ENCODE measurements at regions not wholly inside any gene's neighbourhood (a gene's known extent, or its start where the extent isn't known, plus 50 kb on each side); places are given as distances from the start of the nearest gene placed in this dataset.
"Not testable (repeated sequence)": the region's sequence is repeated elsewhere in the genome, so short reads cannot be mapped to it uniquely, and the experiment has no call there.

GRCh38 chr3:101138817-101139216, 145.6 kb upstream of the ABI3BP start:
- DNase-seq (ENCODE audit: low read depth) = no peak

- DNase-seq (ENCODE audit: low read depth) = no peak
Observed at GRCh38 chr3:101134331-101134730, 141.1 kb upstream of the ABI3BP start.

GRCh38 chr3:101133652-101134051, 140.4 kb upstream of the ABI3BP start:
- DNase-seq (ENCODE audit: low read depth) = no peak

GRCh38 chr3:101133197-101133596, 140.0 kb upstream of the ABI3BP start:
- not testable (repeated sequence) for DNase-seq (ENCODE audit: low read depth)

GRCh38 chr3:101131767-101132166, 138.5 kb upstream of the ABI3BP start:
- DNase-seq (ENCODE audit: low read depth) = no peak

GRCh38 chr3:101128786-101129185, 135.6 kb upstream of the ABI3BP start:
- no peak for DNase-seq (ENCODE audit: low read depth)

GRCh38 chr3:101128001-101128400, 134.8 kb upstream of the ABI3BP start:
- no peak for DNase-seq (ENCODE audit: low read depth)

- no peak for DNase-seq (ENCODE audit: low read depth)
Observed at GRCh38 chr3:101124125-101124524, 130.9 kb upstream of the ABI3BP start.

- no peak for DNase-seq (ENCODE audit: low read depth)
Observed at GRCh38 chr3:101123081-101123480, 129.9 kb upstream of the ABI3BP start.

GRCh38 chr3:101122681-101123080, 129.5 kb upstream of the ABI3BP start:
- DNase-seq (ENCODE audit: low read depth) = no peak

GRCh38 chr3:101120039-101120438, 126.8 kb upstream of the ABI3BP start:
- no peak for DNase-seq (ENCODE audit: low read depth)

- no peak for DNase-seq (ENCODE audit: low read depth)
Observed at GRCh38 chr3:101119535-101119934, 126.3 kb upstream of the ABI3BP start.

- no peak for DNase-seq (ENCODE audit: low read depth)
Observed at GRCh38 chr3:101117980-101118379, 124.8 kb upstream of the ABI3BP start.

- DNase-seq (ENCODE audit: low read depth) = no peak
Observed at GRCh38 chr3:101117465-101117864, 124.2 kb upstream of the ABI3BP start.

GRCh38 chr3:101110295-101110694, 117.1 kb upstream of the ABI3BP start:
- not testable (repeated sequence) for DNase-seq (ENCODE audit: low read depth)

GRCh38 chr3:101104321-101104720, 111.1 kb upstream of the ABI3BP start:
- DNase-seq (ENCODE audit: low read depth) = no peak

GRCh38 chr3:101102678-101103296, 109.6 kb upstream of the ABI3BP start:
- DNase-seq (ENCODE audit: low read depth) = no peak

GRCh38 chr3:101100361-101101009, 107.3 kb upstream of the ABI3BP start:
- no peak for DNase-seq (ENCODE audit: low read depth)

GRCh38 chr3:101099791-101100190, 106.6 kb upstream of the ABI3BP start:
- no peak for DNase-seq (ENCODE audit: low read depth)

GRCh38 chr3:101096444-101096843, 103.2 kb upstream of the ABI3BP start:
- DNase-seq (ENCODE audit: low read depth) = no peak

GRCh38 chr3:101095693-101096430, 102.6 kb upstream of the ABI3BP start:
- no peak for DNase-seq (ENCODE audit: low read depth)

- DNase-seq (ENCODE audit: low read depth) = no peak
Observed at GRCh38 chr3:101091489-101091888, 98.3 kb upstream of the ABI3BP start.

GRCh38 chr3:101085752-101086151, 92.5 kb upstream of the ABI3BP start:
- no peak for DNase-seq (ENCODE audit: low read depth)

Measured in stimulated activated CD8-positive, alpha-beta memory T cell treated with anti-CD3 and anti-CD28 coated beads, Interleukin-4, amount 100 ng/mL, for 24 hours (primary cell).